B cell (primary cell): ENCODE measurements at regions not wholly inside any gene's neighbourhood (a gene's known extent, or its start where the extent isn't known, plus 50 kb on each side); places are given as distances from the start of the nearest gene placed in this dataset.

ENCODE experiments used
- ATAC-seq: fragments of 200-7000 bp; cut with Tn5 transposase; one replicate; pipeline ENCODE4 v1.10.0; 2021; ENCODE audit warnings: low read depth, mild to moderate bottlenecking, moderate number of reproducible peaks, moderate library complexity
- CTCF ChIA-PET: fragments of 350-600 bp; sonication (Branson Sonifier 250); formaldehyde crosslinking; loops from one replicate; lab custom pipeline; 2021; ENCODE audit warnings: antibody characterized with exemption, inconsistent platforms; lab: Charles Lee
- POLR2A ChIA-PET: fragments of 350-600 bp; sonication (Branson Sonifier 250); formaldehyde crosslinking; loops from one replicate; lab custom pipeline; 2021; ENCODE audit warnings: antibody characterized with exemption; lab: Charles Lee
- DNase-seq: peaks from one replicate; pipeline ENCODE4 v3.0.0; 2013
- H2AFZ ChIP-seq: 2 replicates; pipeline ENCODE4 v1.6.1; 2012; ENCODE audit warnings: mild to moderate bottlenecking, low read depth, low read length; ENCODE audit not compliant: insufficient read depth, poor library complexity, severe bottlenecking
- H3K27ac ChIP-seq, 2 donors: 1 replicate in 1 of 2; 2 replicates in 1 of 2; pipeline ENCODE4 v1.5.1; 2012 to 2013; ENCODE audit warnings: low read length in 2 of 2, mild to moderate bottlenecking in 2 of 2, moderate library complexity in 1 of 2
- H3K27me3 ChIP-seq, 4 experiments: fragments of 200-600 bp in 1 of 4; sonication (generic) in 1 of 4; replicated peaks in 1 of 4; 1 replicate in 2 of 4; 2 replicates in 2 of 4; pipeline versions ENCODE4 v1.6.1 to v1.7.0; 2013 to 2016; ENCODE audit warnings: low read length in 3 of 4, mild to moderate bottlenecking in 2 of 4, mixed read lengths in 1 of 4, moderate library complexity in 1 of 4; ENCODE audit not compliant: insufficient read depth in 4 of 4, control insufficient read depth in 3 of 4; ENCODE audit errors: control extremely low read depth in 1 of 4
- H3K36me3 ChIP-seq, 2 experiments: replicated peaks in 1 of 2; 1 replicate in 1 of 2; 2 replicates in 1 of 2; pipeline versions ENCODE4 v1.6.1 to v1.7.1; 2013; ENCODE audit warnings: low read length in 1 of 2; ENCODE audit not compliant: insufficient read depth in 2 of 2, control insufficient read depth in 1 of 2; ENCODE audit errors: control extremely low read depth in 1 of 2, extremely low read depth in 1 of 2
- H3K4me1 ChIP-seq, 2 donors: fragments of 200-600 bp in 1 of 2; sonication (generic) in 1 of 2; 1 replicate in 1 of 2; 2 replicates in 1 of 2; pipeline versions ENCODE4 v1.5.1 to v1.6.1; 2013 to 2017; ENCODE audit warnings: low read length in 2 of 2; ENCODE audit not compliant: control insufficient read depth in 2 of 2, insufficient read depth in 2 of 2
- H3K4me2 ChIP-seq: replicated peaks from 2 replicates; pipeline ENCODE3; 2012; ENCODE audit warnings: mild to moderate bottlenecking, low read depth, low read length; ENCODE audit not compliant: poor library complexity, severe bottlenecking
- H3K4me3 ChIP-seq, 5 experiments: fragments of 200-600 bp in 1 of 5; sonication (generic) in 1 of 5; 1 replicate in 3 of 5; 2 replicates in 2 of 5; pipeline versions ENCODE4 v1.5.1 to v1.7.0; 2011 to 2016; ENCODE audit warnings: low read length in 4 of 5, mild to moderate bottlenecking in 4 of 5, low read depth in 2 of 5, control low read depth in 1 of 5, moderate library complexity in 1 of 5; ENCODE audit not compliant: insufficient read depth in 1 of 5; ENCODE audit errors: control extremely low read depth in 1 of 5, extremely low read depth in 1 of 5
- H3K79me2 ChIP-seq: fragments of 200-600 bp; sonication (generic); one replicate; pipeline ENCODE4 v1.6.0; 2016; ENCODE audit warnings: low read length; ENCODE audit not compliant: control insufficient read depth, insufficient read depth
- H3K9ac ChIP-seq: fragments of 200-600 bp; sonication (generic); 2 replicates; pipeline ENCODE4 v1.6.1; 2017; ENCODE audit warnings: mild to moderate bottlenecking, low read length, moderate library complexity
- H3K9me3 ChIP-seq, 3 donors: one replicate each; pipeline versions ENCODE4 v1.6.1 to v1.7.1; 2013; ENCODE audit warnings: low read length in 2 of 3; ENCODE audit not compliant: control insufficient read depth in 2 of 3, insufficient read depth in 1 of 3; ENCODE audit errors: control extremely low read depth in 1 of 3
- H4K20me1 ChIP-seq: 2 replicates; pipeline ENCODE4 v1.6.0; 2012; ENCODE audit warnings: mild to moderate bottlenecking, low read length; ENCODE audit not compliant: insufficient read depth, control insufficient read depth, poor library complexity, severe bottlenecking
- H3K27ac Mint-ChIP-seq: one replicate; pipeline ENCODE4 v1.8.0; 2021; ENCODE audit warnings: mixed read lengths
- H3K27me3 Mint-ChIP-seq: one replicate; pipeline ENCODE4 v1.8.0; 2021; ENCODE audit warnings: mixed read lengths
- H3K4me1 Mint-ChIP-seq: one replicate; pipeline ENCODE4 v1.8.0; 2021; ENCODE audit warnings: mixed read lengths
- H3K4me3 Mint-ChIP-seq: one replicate; pipeline ENCODE4 v1.8.0; 2021; ENCODE audit warnings: mixed read lengths
- H3K9me3 Mint-ChIP-seq: one replicate; pipeline ENCODE4 v1.8.0; 2022; ENCODE audit warnings: mixed read lengths; ENCODE audit not compliant: insufficient read depth
- CTCF ChIP-seq: fragments of 200-600 bp; IDR thresholded peaks from one replicate; pipeline ENCODE4 v1.8.0; 2022; ENCODE audit warnings: antibody characterized with exemption, mild to moderate bottlenecking
- EZH2 ChIP-seq: IDR thresholded peaks from 2 replicates; pipeline ENCODE4 v1.6.1; 2012; ENCODE audit warnings: borderline replicate concordance, low read depth, mild to moderate bottlenecking, moderate library complexity, low read length; ENCODE audit not compliant: insufficient read depth, poor library complexity, severe bottlenecking
- WGBS: methylation state at CpG from one replicate; pipeline ENCODE4 v1.1.5; 2013; ENCODE audit warnings: missing lambda C conversion rate; ENCODE audit not compliant: insufficient coverage; 5-methylcytosine and 5-hydroxymethylcytosine counted together
- intact Hi-C: fragments of 100-400 bp; cut with micrococcal nuclease; formaldehyde crosslinking; loops from one replicate; pipeline ENCODE4 v1.10.0; 2022

- H3K27me3 ChIP-seq: no peaks in the 10 kb centered on the region
- H3K9me3 ChIP-seq: no peaks in the 10 kb centered on the region
- H3K27ac Mint-ChIP-seq: no peak overlapping the region
- peak; percentile 43 for DNase-seq
- H3K4me3 Mint-ChIP-seq: no peak overlapping the region
- peak overlapping the region in 1 of 5 experiments; percentile 4 for H3K4me3 ChIP-seq
- no peaks in the 10 kb centered on the region for H3K79me2 ChIP-seq
- H3K4me2 ChIP-seq: peak overlapping the region; percentile 50
- peak; percentile 72 for ATAC-seq
- peaks cover 16 to 18% of the 10 kb centered on the region in 2 donors for H3K4me1 ChIP-seq
- H3K4me1 Mint-ChIP-seq: peaks cover 17% of the 10 kb centered on the region
- H2AFZ ChIP-seq: no peak overlapping the region
- H3K36me3 ChIP-seq: no peaks in the 10 kb centered on the region
- TF ChIP-seq CTCF (no peak), EZH2 (no peak)
- no peaks in the 10 kb centered on the region for H3K9me3 Mint-ChIP-seq
- H4K20me1 ChIP-seq: no peaks in the 10 kb centered on the region
- no peak overlapping the region for H3K9ac ChIP-seq
- ChIA-PET CTCF (no interaction called here), POLR2A (no interaction called here)
- no CpG with 5 or more reads among the region's 6 CpGs for WGBS
- intact Hi-C loops: loop anchor here (10.0 kb wide), 1 partner anchor 142 kb away; no protein-coding TSS in a partner anchor
- no peak overlapping the region for H3K27ac ChIP-seq
- H3K27me3 Mint-ChIP-seq: no peaks in the 10 kb centered on the region
Measured at GRCh38 chr1:87812871-87813577, 484.3 kb downstream of the LMO4 start.

- H3K36me3 ChIP-seq: no peaks in the 10 kb centered on the region
- ATAC-seq (no peak), DNase-seq (no peak)
- H3K79me2 ChIP-seq: no peaks in the 10 kb centered on the region
- no peaks in the 10 kb centered on the region for H3K9me3 ChIP-seq
- TF ChIP-seq CTCF (no peak), EZH2 (no peak)
- H4K20me1 ChIP-seq: no peaks in the 10 kb centered on the region
- H3K4me2 ChIP-seq: no peak overlapping the region
- H3K27me3 ChIP-seq: no peaks in the 10 kb centered on the region
- H3K27ac ChIP-seq: no peak overlapping the region
- no peak overlapping the region for H2AFZ ChIP-seq
- H3K4me3 ChIP-seq: no peak overlapping the region
- WGBS: no CpG with 5 or more reads among the region's 1 CpG
- Mint-ChIP-seq H3K4me1 (peaks cover 17% of the 10 kb centered on the region), H3K4me3 (no peak overlapping the region), H3K27ac (no peak overlapping the region), H3K9me3 (no peaks in the 10 kb centered on the region), H3K27me3 (no peaks in the 10 kb centered on the region)
- intact Hi-C loops: loop anchor here (10.0 kb wide), 1 partner anchor 140 kb away; no protein-coding TSS in a partner anchor
- ChIA-PET CTCF (interaction anchor here (1.1 kb wide), 1 partner anchor 139 kb away, joined by 4 read pairs; no protein-coding TSS in a partner anchor), POLR2A (no interaction called here)
- H3K4me1 ChIP-seq: peaks cover 16 to 18% of the 10 kb centered on the region in 2 donors
- H3K9ac ChIP-seq: no peak overlapping the region
Measured at GRCh38 chr1:87814573-87814972, 485.9 kb downstream of the LMO4 start.
